ENCODE measurements at regions not wholly inside any gene's neighbourhood (a gene's known extent, or its start where the extent isn't known, plus 50 kb on each side); places are given as distances from the start of the nearest gene placed in this dataset.

DNA sequence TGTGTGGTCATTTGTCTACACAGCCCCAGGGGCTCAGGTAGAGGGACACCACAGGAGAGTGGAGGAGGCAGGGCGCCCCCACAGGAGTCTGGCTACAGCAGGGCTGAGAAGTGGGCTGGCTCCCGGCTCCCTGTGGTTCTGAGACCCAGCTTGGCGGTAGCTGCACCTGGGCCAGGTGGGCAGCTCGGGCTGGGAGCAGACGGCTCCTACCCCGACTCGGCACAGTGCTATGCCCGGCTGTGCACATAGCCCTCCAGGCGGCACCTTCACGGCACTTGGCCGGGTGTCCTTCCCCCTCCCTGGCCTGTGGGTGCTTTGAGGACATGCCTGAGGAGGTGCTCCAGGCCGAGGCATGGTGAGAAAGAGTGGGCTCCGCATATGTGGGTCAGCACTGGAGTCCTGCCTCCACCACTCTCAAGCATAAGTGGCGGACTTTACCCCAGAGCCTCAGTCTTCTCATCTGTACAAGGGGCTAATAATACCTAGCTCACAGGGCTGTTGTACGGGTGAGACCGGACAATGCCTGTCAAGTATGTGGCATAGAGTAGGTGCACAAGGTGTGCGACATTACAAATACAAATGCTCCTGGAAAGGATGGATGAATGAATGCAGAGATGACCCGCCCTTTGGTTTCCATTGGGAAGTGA, 50.1 kb upstream of the JPH3 start:
- H3K36me3 Mint-ChIP-seq = no peaks in the 10 kb centered on the region
- ATAC-seq = no peak
- no peak overlapping the region for H3K27ac Mint-ChIP-seq
- H3K27me3 Mint-ChIP-seq = peaks cover 10 to 31% (median 22%) of the 10 kb centered on the region in 5 donors
- peaks cover 6 to 8% (median 7%) of the 10 kb centered on the region in 4 donors for H3K4me1 Mint-ChIP-seq
- no peak for DNase-seq
- H3K9me3 Mint-ChIP-seq = peaks cover 0 to 1% (median 0%) of the 10 kb centered on the region in 9 donors
- H3K4me3 Mint-ChIP-seq = no peak overlapping the region
- POLR2A ChIA-PET = no interaction called here

DNA sequence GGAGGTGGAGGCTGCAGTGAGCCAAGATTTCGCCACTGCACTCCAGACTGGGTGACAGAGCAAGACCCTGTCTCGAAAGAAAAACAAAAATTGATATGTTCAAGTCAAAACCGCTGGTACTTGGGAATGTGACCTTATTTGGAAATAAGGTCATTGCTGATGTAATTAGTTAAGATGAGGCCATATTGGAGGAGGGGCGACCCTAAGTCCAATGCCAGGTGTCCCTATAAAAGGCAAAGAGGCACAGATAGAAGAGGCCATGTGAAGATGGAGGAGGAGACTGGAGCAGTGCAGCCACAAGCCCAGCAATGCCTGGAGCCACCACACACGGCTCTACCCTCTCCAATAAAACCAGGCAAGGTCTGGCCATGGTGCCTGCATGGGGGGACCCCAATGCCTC, 50.8 kb upstream of the JPH3 start:
- Mint-ChIP-seq H3K4me1 (peaks cover 6 to 8% (median 7%) of the 10 kb centered on the region in 4 donors), H3K27ac (no peak overlapping the region), H3K4me3 (no peak overlapping the region), H3K27me3 (peaks cover 10 to 36% (median 24%) of the 10 kb centered on the region in 5 donors), H3K36me3 (peaks cover 0 to under 1% (median 0%) of the 10 kb centered on the region in 3 donors), H3K9me3 (peaks cover 0 to 2% (median 0%) of the 10 kb centered on the region in 9 donors)
- POLR2A ChIA-PET = no interaction called here
- DNase-seq = no peak
- ATAC-seq = no peak

DNA sequence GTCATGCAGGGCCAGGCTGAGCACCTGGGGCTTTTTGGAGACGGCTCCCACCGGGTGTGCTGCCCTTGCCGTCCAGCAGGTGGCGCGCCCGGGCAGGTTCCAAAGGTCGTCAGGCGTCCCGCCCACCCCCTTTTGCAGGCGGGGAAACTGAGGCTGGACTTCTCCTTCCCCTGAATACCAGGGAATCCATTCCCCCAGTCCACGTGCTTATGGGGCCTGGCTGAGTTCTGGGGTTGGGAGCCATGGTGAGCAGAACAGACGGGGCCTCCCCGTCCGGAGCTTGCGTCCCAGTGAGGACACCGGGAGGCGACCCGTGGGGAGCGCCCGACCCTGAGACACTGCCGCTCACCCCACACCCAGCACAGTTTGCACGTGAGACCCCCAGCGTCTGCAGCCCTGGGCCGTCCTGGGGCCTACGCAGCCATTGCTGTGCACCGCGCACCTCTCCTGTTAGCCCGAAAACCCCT, 51.8 kb upstream of the JPH3 start:
- peak overlapping the region in 1 of 10 donors; percentile 37 for H3K27ac Mint-ChIP-seq
- POLR2A ChIA-PET = no interaction called here
- H3K4me1 Mint-ChIP-seq = peaks cover 6 to 8% (median 7%) of the 10 kb centered on the region in 4 donors
- peaks cover 0 to 10% (median 4%) of the 10 kb centered on the region in 9 donors for H3K9me3 Mint-ChIP-seq
- H3K4me3 Mint-ChIP-seq = no peak overlapping the region
- H3K36me3 Mint-ChIP-seq = peaks cover 0 to 1% (median 0%) of the 10 kb centered on the region in 3 donors
- DNase-seq (peak; percentile 24 to 74 (median 56)), ATAC-seq (peak in 1 of 2 donors; percentile 56)
- H3K27me3 Mint-ChIP-seq = peaks cover 10 to 41% (median 23%) of the 10 kb centered on the region in 5 donors

DNA sequence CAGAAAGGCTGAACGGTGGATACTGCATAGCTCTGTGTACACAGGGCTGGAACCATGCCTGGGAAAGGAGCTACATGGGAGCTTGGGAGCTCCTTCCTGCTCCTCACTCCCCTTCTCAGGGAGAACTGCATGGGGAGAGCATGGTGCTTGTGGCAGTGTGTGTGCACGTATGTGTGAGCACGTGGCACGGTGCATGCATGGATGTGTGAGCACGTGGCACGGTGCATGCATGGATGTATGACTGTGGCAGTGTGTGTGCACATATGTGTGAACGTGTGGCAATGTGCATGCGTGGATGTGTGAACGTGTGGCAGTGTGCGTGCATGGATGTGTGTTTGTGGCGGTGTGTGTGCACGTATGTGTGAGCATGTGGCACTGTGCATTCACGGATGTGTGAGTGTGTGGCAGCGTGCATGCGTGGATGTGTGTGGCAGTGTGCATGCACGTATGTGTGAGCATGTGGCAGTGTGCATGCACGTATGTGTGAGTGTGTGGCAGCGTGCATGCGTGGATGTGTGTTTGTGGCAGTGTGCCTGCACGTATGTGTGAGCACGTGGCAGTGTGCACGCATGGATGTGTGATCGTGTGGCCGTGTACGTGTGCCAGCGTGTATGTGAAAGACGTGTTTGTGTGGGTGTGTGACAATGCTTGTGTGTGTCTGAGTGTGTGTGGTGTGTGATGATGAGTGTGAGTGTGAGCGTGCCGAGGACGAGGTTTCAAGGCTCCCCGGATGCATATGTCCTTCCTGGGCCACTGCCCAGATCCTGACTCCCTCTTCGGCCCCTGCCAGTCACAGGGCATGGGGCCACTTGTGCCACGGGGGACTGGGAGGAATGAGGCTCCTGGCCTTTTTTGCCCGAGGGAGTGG, 52.4 kb upstream of the JPH3 start:
- peaks cover 0 to 1% (median 0%) of the 10 kb centered on the region in 3 donors for H3K36me3 Mint-ChIP-seq
- POLR2A ChIA-PET = no interaction called here
- peaks cover 6 to 8% (median 6%) of the 10 kb centered on the region in 4 donors for H3K4me1 Mint-ChIP-seq
- H3K4me3 Mint-ChIP-seq = no peak overlapping the region
- peaks cover 0 to 13% (median 4%) of the 10 kb centered on the region in 9 donors for H3K9me3 Mint-ChIP-seq
- ATAC-seq (no peak), DNase-seq (no peak)
- peak overlapping the region in 2 of 10 donors; percentile 20 to 37 for H3K27ac Mint-ChIP-seq
- peaks cover 10 to 37% (median 20%) of the 10 kb centered on the region in 5 donors for H3K27me3 Mint-ChIP-seq

DNA sequence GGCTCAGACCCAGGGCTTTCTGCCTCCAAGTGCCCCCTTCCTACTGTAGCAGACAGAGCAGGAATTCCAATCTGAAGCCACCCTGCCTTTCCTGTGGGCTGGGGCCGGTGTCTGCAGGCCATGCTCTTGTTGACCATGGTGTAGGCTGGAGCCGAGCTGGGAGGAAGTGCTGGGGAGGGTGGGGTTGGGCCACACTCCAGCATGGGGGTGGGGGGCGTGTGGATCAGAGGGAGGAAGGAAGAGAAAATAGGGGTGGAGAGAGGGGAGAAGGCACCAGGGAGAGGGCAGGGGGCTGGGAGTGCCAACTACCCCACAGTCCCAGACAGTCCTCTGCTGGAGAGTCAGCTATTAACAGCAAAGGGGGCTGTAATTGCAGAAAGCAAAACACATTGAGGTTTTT, 54.3 kb upstream of the JPH3 start:
- Mint-ChIP-seq H3K27ac (no peak overlapping the region), H3K9me3 (peaks cover 0 to 16% (median 4%) of the 10 kb centered on the region in 9 donors), H3K27me3 (peaks cover 7 to 31% (median 17%) of the 10 kb centered on the region in 5 donors), H3K4me3 (no peak overlapping the region), H3K4me1 (peaks cover 10 to 16% (median 14%) of the 10 kb centered on the region in 4 donors), H3K36me3 (peaks cover 0 to 1% (median 0%) of the 10 kb centered on the region in 3 donors)
- DNase-seq (no peak), ATAC-seq (no peak)
- POLR2A ChIA-PET = no interaction called here

DNA sequence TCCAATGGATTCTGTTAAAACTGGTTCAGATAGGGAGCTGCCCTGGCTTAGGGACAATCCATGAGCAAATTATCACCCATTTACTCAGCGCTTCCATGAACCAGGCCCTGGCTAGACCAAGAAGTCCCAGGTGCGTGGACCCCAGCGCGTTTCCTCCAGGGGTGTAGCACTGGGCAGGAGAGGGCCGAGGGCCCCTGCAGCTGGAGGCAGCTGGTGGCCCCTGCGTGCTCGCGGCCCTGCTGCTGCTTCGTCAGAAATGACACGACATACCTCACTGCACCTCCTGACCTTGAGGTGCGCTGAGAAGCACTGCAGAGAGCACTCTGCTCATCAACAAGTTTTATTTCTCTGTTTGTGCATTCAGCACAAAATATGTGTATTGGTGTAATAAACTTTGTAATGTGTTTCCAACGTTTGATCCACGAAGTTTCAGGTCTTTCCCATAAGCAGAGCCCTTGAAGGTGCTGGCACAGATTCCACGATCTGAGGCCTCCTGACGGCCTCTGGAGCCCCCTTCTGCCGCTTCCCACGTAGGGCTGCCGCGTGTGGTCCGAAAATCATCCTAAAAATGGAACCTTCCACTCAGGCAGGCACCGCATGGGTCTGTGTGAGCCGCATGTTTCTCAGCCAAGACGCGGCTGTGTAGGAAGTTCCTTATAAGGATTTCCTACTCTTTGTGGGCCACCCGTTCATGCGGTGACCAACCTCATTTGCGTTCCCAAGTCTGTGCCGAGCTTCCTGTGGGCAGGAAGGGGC, 50.8 kb upstream of the ZCCHC14 start:
- Mint-ChIP-seq H3K9me3 (peaks cover 0 to 16% (median 4%) of the 10 kb centered on the region in 9 donors), H3K27ac (no peak overlapping the region), H3K36me3 (peaks cover 0 to 1% (median 0%) of the 10 kb centered on the region in 3 donors), H3K4me3 (peak overlapping the region in 4 of 10 donors; percentile 5 to 55 (median 30)), H3K4me1 (peaks cover 6 to 11% (median 8%) of the 10 kb centered on the region in 4 donors), H3K27me3 (peaks cover 5 to 41% (median 26%) of the 10 kb centered on the region in 5 donors)
- ATAC-seq = peak in 1 of 2 donors; percentile 59
- POLR2A ChIA-PET = no interaction called here
- peak in 1 of 10 donors; percentile 5 for DNase-seq

DNA sequence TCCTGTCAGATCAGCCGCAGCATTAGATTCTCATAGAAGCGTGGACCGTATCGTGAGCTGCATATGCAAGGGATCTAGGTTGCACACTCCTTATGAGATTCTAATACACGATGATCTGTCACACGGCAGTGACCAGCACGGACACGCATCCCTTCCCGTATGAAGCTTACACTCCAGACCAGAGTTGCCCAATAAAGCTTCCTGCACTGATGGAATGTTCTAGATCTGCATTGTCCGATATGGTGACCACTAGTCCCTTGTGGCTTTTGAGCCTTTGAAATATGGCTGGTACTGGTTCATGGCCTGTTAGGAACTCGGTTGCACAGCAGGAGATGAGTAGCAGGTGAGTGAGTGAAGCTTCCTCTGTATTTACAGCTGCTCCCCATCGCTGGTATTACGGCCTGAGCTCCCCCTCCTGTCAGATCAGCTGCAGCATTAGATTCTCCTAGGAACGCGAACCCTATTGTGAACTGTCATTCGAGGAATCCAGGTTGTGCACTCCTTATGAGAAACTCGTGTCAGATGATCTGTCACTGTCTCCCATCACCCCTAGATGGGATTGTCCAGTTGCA, 49.8 kb upstream of the ZCCHC14 start:
- H3K4me3 Mint-ChIP-seq = no peak overlapping the region
- H3K4me1 Mint-ChIP-seq = peaks cover 6 to 11% (median 8%) of the 10 kb centered on the region in 4 donors
- no peak overlapping the region for H3K27ac Mint-ChIP-seq
- H3K27me3 Mint-ChIP-seq = peaks cover 5 to 43% (median 29%) of the 10 kb centered on the region in 5 donors
- POLR2A ChIA-PET = no interaction called here
- ATAC-seq = no peak
- peaks cover 0 to 15% (median 4%) of the 10 kb centered on the region in 9 donors for H3K9me3 Mint-ChIP-seq
- H3K36me3 Mint-ChIP-seq = peaks cover 0 to 1% (median 0%) of the 10 kb centered on the region in 3 donors
- no peak for DNase-seq
